ENCODE measurements at regions not wholly inside any gene's neighbourhood (a gene's known extent, or its start where the extent isn't known, plus 50 kb on each side); places are given as distances from the start of the nearest gene placed in this dataset.
"Not testable (repeated sequence)": the region's sequence is repeated elsewhere in the genome, so short reads cannot be mapped to it uniquely, and the experiment has no call there.

- H3K9me3 ChIP-seq; H3K27me3 ChIP-seq; H3K36me3 ChIP-seq; H3K27ac ChIP-seq; H3K4me1 ChIP-seq; H3K4me3 ChIP-seq; intact Hi-C loops (cut with DNase I; ENCODE audit: low total_unique reads); in situ Hi-C loops (cut with MboI; ENCODE audit: low pct_ligation_motif_present in 1 of 4, low pct_unique_long_range_greater_than_20kb in 1 of 4, low sequenced_read_pairs in 3 of 4); DNase-seq: not testable (repeated sequence)
- 68% methylated on average over 2 of the region's 2 CpGs; no CpG with 5 or more reads in 1 of the 2 donors for WGBS, 2 donors (ENCODE audit: low coverage in 1 of 2)
Measured at GRCh38 chr9:40097992-40098391, 742.5 kb downstream of the SPATA31A1 start.

GRCh38 chr9:40106003-40106782 lies 750.7 kb downstream of the SPATA31A1 start:
- H3K27ac ChIP-seq = peak overlapping the region in 3 of 4 donors; percentile 72 to 83 (median 80)
- DNase-seq = peak; percentile 17
- WGBS, 2 donors (ENCODE audit: low coverage in 1 of 2) = 0% methylated on average over 6 of the region's 71 CpGs; no CpG with 5 or more reads in 1 of the 2 donors
- H3K27me3 ChIP-seq; H3K36me3 ChIP-seq; H3K9me3 ChIP-seq; intact Hi-C loops (cut with DNase I; ENCODE audit: low total_unique reads); H3K4me1 ChIP-seq; in situ Hi-C loops (cut with MboI; ENCODE audit: low pct_ligation_motif_present in 1 of 4, low pct_unique_long_range_greater_than_20kb in 1 of 4, low sequenced_read_pairs in 3 of 4): not testable (repeated sequence)
- H3K4me3 ChIP-seq = peak overlapping the region in 2 of 4 donors; percentile 33 to 50

GRCh38 chr9:40106783-40107248 lies 751.3 kb downstream of the SPATA31A1 start:
- H3K9me3 ChIP-seq; H3K4me1 ChIP-seq; H3K27me3 ChIP-seq; DNase-seq; intact Hi-C loops (cut with DNase I; ENCODE audit: low total_unique reads); H3K36me3 ChIP-seq; in situ Hi-C loops (cut with MboI; ENCODE audit: low pct_ligation_motif_present in 1 of 4, low pct_unique_long_range_greater_than_20kb in 1 of 4, low sequenced_read_pairs in 3 of 4): not testable (repeated sequence)
- peak overlapping the region in 2 of 4 donors; percentile 33 to 50 for H3K4me3 ChIP-seq
- WGBS, 2 donors (ENCODE audit: low coverage in 1 of 2) = no CpG with 5 or more reads among the region's 33 CpGs
- peak overlapping the region in 2 of 4 donors; percentile 80 to 83 for H3K27ac ChIP-seq

GRCh38 chr9:40107251-40107650 lies 751.8 kb downstream of the SPATA31A1 start:
- H3K4me1 ChIP-seq; H3K4me3 ChIP-seq; H3K9me3 ChIP-seq; DNase-seq; in situ Hi-C loops (cut with MboI; ENCODE audit: low pct_ligation_motif_present in 1 of 4, low pct_unique_long_range_greater_than_20kb in 1 of 4, low sequenced_read_pairs in 3 of 4); intact Hi-C loops (cut with DNase I; ENCODE audit: low total_unique reads); H3K27me3 ChIP-seq; H3K36me3 ChIP-seq; H3K27ac ChIP-seq: not testable (repeated sequence)
- WGBS, 2 donors (ENCODE audit: low coverage in 1 of 2) = no CpG with 5 or more reads among the region's 26 CpGs

GRCh38 chr9:40108465-40108864 lies 753.0 kb downstream of the SPATA31A1 start:
- H3K27ac ChIP-seq; DNase-seq; intact Hi-C loops (cut with DNase I; ENCODE audit: low total_unique reads); H3K4me1 ChIP-seq; H3K4me3 ChIP-seq; in situ Hi-C loops (cut with MboI; ENCODE audit: low pct_ligation_motif_present in 1 of 4, low pct_unique_long_range_greater_than_20kb in 1 of 4, low sequenced_read_pairs in 3 of 4); H3K9me3 ChIP-seq; H3K27me3 ChIP-seq; H3K36me3 ChIP-seq: not testable (repeated sequence)
- 15% methylated on average over 4 of the region's 30 CpGs; no CpG with 5 or more reads in 1 of the 2 donors for WGBS, 2 donors (ENCODE audit: low coverage in 1 of 2)

GRCh38 chr9:40110751-40111150 lies 755.3 kb downstream of the SPATA31A1 start:
- in situ Hi-C loops (cut with MboI; ENCODE audit: low pct_ligation_motif_present in 1 of 4, low pct_unique_long_range_greater_than_20kb in 1 of 4, low sequenced_read_pairs in 3 of 4); H3K4me3 ChIP-seq; H3K27me3 ChIP-seq; H3K4me1 ChIP-seq; H3K36me3 ChIP-seq; H3K27ac ChIP-seq; H3K9me3 ChIP-seq; intact Hi-C loops (cut with DNase I; ENCODE audit: low total_unique reads); DNase-seq: not testable (repeated sequence)
- WGBS, 2 donors (ENCODE audit: low coverage in 1 of 2) = no CpG with 5 or more reads among the region's 18 CpGs

- H3K27ac ChIP-seq; H3K4me1 ChIP-seq; intact Hi-C loops (cut with DNase I; ENCODE audit: low total_unique reads); DNase-seq; in situ Hi-C loops (cut with MboI; ENCODE audit: low pct_ligation_motif_present in 1 of 4, low pct_unique_long_range_greater_than_20kb in 1 of 4, low sequenced_read_pairs in 3 of 4); H3K4me3 ChIP-seq; H3K9me3 ChIP-seq; H3K27me3 ChIP-seq; H3K36me3 ChIP-seq: not testable (repeated sequence)
- WGBS, 2 donors (ENCODE audit: low coverage in 1 of 2) = 89% methylated on average over 19 of the region's 27 CpGs; no CpG with 5 or more reads in 1 of the 2 donors
Measured at GRCh38 chr9:40111571-40111970, 756.1 kb downstream of the SPATA31A1 start.

GRCh38 chr9:40130598-40130997 lies 775.1 kb downstream of the SPATA31A1 start:
- H3K4me3 ChIP-seq; H3K9me3 ChIP-seq; DNase-seq; H3K36me3 ChIP-seq; H3K4me1 ChIP-seq; H3K27me3 ChIP-seq; in situ Hi-C loops (cut with MboI; ENCODE audit: low pct_ligation_motif_present in 1 of 4, low pct_unique_long_range_greater_than_20kb in 1 of 4, low sequenced_read_pairs in 3 of 4); intact Hi-C loops (cut with DNase I; ENCODE audit: low total_unique reads); H3K27ac ChIP-seq: not testable (repeated sequence)
- no CpG with 5 or more reads among the region's 1 CpG for WGBS, 2 donors (ENCODE audit: low coverage in 1 of 2)

GRCh38 chr9:40169204-40169603 lies 813.7 kb downstream of the SPATA31A1 start:
- intact Hi-C loops (cut with DNase I; ENCODE audit: low total_unique reads); H3K4me1 ChIP-seq; H3K9me3 ChIP-seq; H3K27me3 ChIP-seq; in situ Hi-C loops (cut with MboI; ENCODE audit: low pct_ligation_motif_present in 1 of 4, low pct_unique_long_range_greater_than_20kb in 1 of 4, low sequenced_read_pairs in 3 of 4); H3K4me3 ChIP-seq; DNase-seq; H3K27ac ChIP-seq; H3K36me3 ChIP-seq: not testable (repeated sequence)
- WGBS, 2 donors (ENCODE audit: low coverage in 1 of 2) = no CpG with 5 or more reads among the region's 1 CpG

- H3K36me3 ChIP-seq; in situ Hi-C loops (cut with MboI; ENCODE audit: low pct_ligation_motif_present in 1 of 4, low pct_unique_long_range_greater_than_20kb in 1 of 4, low sequenced_read_pairs in 3 of 4); DNase-seq; H3K4me3 ChIP-seq; H3K27me3 ChIP-seq; H3K9me3 ChIP-seq; H3K4me1 ChIP-seq; intact Hi-C loops (cut with DNase I; ENCODE audit: low total_unique reads); H3K27ac ChIP-seq: not testable (repeated sequence)
- WGBS, 2 donors (ENCODE audit: low coverage in 1 of 2) = 71% methylated on average over 1 of the region's 4 CpGs; no CpG with 5 or more reads in 1 of the 2 donors
Measured at GRCh38 chr9:40173316-40173715, 817.8 kb downstream of the SPATA31A1 start.

- H3K27me3 ChIP-seq; H3K27ac ChIP-seq; H3K9me3 ChIP-seq; in situ Hi-C loops (cut with MboI; ENCODE audit: low pct_ligation_motif_present in 1 of 4, low pct_unique_long_range_greater_than_20kb in 1 of 4, low sequenced_read_pairs in 3 of 4); H3K36me3 ChIP-seq; H3K4me3 ChIP-seq; DNase-seq; intact Hi-C loops (cut with DNase I; ENCODE audit: low total_unique reads); H3K4me1 ChIP-seq: not testable (repeated sequence)
- WGBS, 2 donors (ENCODE audit: low coverage in 1 of 2) = 77% methylated on average over 1 of the region's 4 CpGs; no CpG with 5 or more reads in 1 of the 2 donors
Measured at GRCh38 chr9:40174035-40174434, 818.6 kb downstream of the SPATA31A1 start.

All from transverse colon (tissue), 4 donors.